ENCODE measurements at regions not wholly inside any gene's neighbourhood (a gene's known extent, or its start where the extent isn't known, plus 50 kb on each side); places are given as distances from the start of the nearest gene placed in this dataset.

DNA sequence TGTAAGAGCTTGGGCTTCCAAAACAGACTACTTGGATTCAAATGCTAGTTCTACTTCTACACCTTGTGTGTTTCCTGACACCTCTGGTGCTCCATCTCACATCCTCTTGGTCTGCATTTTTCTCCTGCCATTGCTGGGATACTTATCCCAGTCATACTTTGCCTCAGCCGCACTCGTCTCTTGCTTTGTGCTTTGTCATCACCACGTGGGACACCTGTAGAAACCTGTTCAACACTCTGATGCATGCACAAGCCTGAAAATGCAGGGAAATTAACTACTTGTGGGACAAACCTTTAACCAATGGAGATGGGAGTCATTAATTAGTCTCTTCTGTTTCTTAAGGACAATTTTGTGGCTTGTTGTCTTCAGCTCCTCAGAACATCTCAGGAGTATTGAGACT is 94.2 kb upstream of the PHYHIPL start (continued):
- TF ChIP-seq, protein P1, sequence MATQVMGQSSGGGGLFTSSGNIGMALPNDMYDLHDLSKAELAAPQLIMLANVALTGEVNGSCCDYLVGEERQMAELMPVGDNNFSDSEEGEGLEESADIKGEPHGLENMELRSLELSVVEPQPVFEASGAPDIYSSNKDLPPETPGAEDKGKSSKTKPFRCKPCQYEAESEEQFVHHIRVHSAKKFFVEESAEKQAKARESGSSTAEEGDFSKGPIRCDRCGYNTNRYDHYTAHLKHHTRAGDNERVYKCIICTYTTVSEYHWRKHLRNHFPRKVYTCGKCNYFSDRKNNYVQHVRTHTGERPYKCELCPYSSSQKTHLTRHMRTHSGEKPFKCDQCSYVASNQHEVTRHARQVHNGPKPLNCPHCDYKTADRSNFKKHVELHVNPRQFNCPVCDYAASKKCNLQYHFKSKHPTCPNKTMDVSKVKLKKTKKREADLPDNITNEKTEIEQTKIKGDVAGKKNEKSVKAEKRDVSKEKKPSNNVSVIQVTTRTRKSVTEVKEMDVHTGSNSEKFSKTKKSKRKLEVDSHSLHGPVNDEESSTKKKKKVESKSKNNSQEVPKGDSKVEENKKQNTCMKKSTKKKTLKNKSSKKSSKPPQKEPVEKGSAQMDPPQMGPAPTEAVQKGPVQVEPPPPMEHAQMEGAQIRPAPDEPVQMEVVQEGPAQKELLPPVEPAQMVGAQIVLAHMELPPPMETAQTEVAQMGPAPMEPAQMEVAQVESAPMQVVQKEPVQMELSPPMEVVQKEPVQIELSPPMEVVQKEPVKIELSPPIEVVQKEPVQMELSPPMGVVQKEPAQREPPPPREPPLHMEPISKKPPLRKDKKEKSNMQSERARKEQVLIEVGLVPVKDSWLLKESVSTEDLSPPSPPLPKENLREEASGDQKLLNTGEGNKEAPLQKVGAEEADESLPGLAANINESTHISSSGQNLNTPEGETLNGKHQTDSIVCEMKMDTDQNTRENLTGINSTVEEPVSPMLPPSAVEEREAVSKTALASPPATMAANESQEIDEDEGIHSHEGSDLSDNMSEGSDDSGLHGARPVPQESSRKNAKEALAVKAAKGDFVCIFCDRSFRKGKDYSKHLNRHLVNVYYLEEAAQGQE (IDR thresholded peaks at IDR 0.05; ENCODE audit: low read depth, low read length) = no peak
- TF ChIP-seq CHD2 (IDR thresholded peaks at IDR 0.05; ENCODE audit: low read length, partially characterized antibody) (no peak), TCF12 (IDR thresholded peaks at IDR 0.05) (no peak), RXRA (IDR thresholded peaks at IDR 0.05; ENCODE audit: borderline replicate concordance, low read depth) (no peak), MXI1 (IDR thresholded peaks at IDR 0.05; ENCODE audit: low read depth, low read length) (no peak), RAD21 (IDR thresholded peaks at IDR 0.05; ENCODE audit: low read length) (no peak), NFIC (IDR thresholded peaks at IDR 0.05; ENCODE audit: borderline replicate concordance) (no peak), GATA2 (CRISPR knock-in tag; IDR thresholded peaks at IDR 0.05) (no peak), FOXM1 (IDR thresholded peaks at IDR 0.05; ENCODE audit: low read depth) (no peak), EP300 (IDR thresholded peaks at IDR 0.05; ENCODE audit: borderline replicate concordance in 1 of 2, low read depth in 1 of 2, low read length in 1 of 2) (no peak)

GRCh38 chr10:59085054-59085453 is 91.4 kb upstream of the PHYHIPL start:
- Histone ChIP-seq H3K36me3 (replicated peaks in 1 of 2; ENCODE audit: control insufficient read depth in 1 of 2, insufficient read depth in 2 of 2, low read length in 1 of 2) (no peaks in the 10 kb centered on the region), H2AFZ (ENCODE audit: low read depth) (no peak overlapping the region), H3K9me2 (no peaks in the 10 kb centered on the region), H3F3A (replicated peaks; ENCODE audit: insufficient read depth) (peaks cover under 1% of the 10 kb centered on the region), H3K9ac (no peak overlapping the region), H3K9me3 (no peaks in the 10 kb centered on the region), H3K27ac (ENCODE audit: low read depth in 2 of 2, low read length in 1 of 2) (peak overlapping the region in 1 of 2 experiments; percentile 11; a peak in 1 of 4 replicates), H3K27me3 (ENCODE audit: insufficient read depth) (no peaks in the 10 kb centered on the region), H3K4me1 (ENCODE audit: control insufficient read depth in 1 of 2, insufficient read depth in 2 of 2, low read depth in 1 of 2, low read length in 1 of 2) (peaks cover 3 to 5% of the 10 kb centered on the region in 2 experiments; a peak in 3 of 4 replicates), H4K20me1 (ENCODE audit: insufficient read depth) (no peaks in the 10 kb centered on the region), H3K79me2 (ENCODE audit: insufficient read depth) (no peaks in the 10 kb centered on the region), H3K4me2 (no peak overlapping the region), H3K4me3 (ENCODE audit: low read depth in 2 of 2, low read length in 1 of 2) (no peak overlapping the region)
- ChIA-PET CTCF (interaction anchor here (1.0 kb wide), 1 partner anchor 11 kb away, joined by 3 read pairs; no protein-coding TSS in a partner anchor), POLR2A (no interaction called here)
- DNase-seq = no peak
- TF ChIP-seq NRF1 (IDR thresholded peaks at IDR 0.05; ENCODE audit: low read depth, low read length) = no peak
- no peak for TF ChIP-seq RCOR1 (IDR thresholded peaks at IDR 0.05; ENCODE audit: low read length)
- TF ChIP-seq RXRA (IDR thresholded peaks at IDR 0.05; ENCODE audit: borderline replicate concordance, low read depth) = no peak
- TF ChIP-seq POLR2AphosphoS5 (IDR thresholded peaks at IDR 0.05; ENCODE audit: low read depth, low read length) = no peak
- TF ChIP-seq, protein P1 (IDR thresholded peaks at IDR 0.05; ENCODE audit: low read depth, low read length) = no peak
- TF ChIP-seq NFIC (IDR thresholded peaks at IDR 0.05; ENCODE audit: borderline replicate concordance) = no peak
- no peak for TF ChIP-seq TAF1 (IDR thresholded peaks at IDR 0.05; ENCODE audit: borderline replicate concordance, low read depth, low read length)
